HG03432 (cell line): ENCODE measurements at regions not wholly inside any gene's neighbourhood (a gene's known extent, or its start where the extent isn't known, plus 50 kb on each side); places are given as distances from the start of the nearest gene placed in this dataset.

ENCODE experiments used
- ATAC-seq: cut with Tn5 transposase; IDR thresholded peaks from one replicate; pipeline ENCODE4 v1.9.1; 2021; ENCODE audit warnings: mild to moderate bottlenecking, moderate library complexity; ENCODE audit not compliant: unreplicated experiment

GRCh38 chr18:57991552-57991951 lies 52.5 kb upstream of the NEDD4L start:
- ATAC-seq = no peak

GRCh38 chr18:57989536-57989935 lies 54.5 kb upstream of the NEDD4L start:
- ATAC-seq = no peak

- no peak for ATAC-seq
These were observed 59.4 kb upstream of the NEDD4L start for GRCh38 chr18:57984490-57985115.

- no peak for ATAC-seq
These were observed 60.1 kb upstream of the NEDD4L start for GRCh38 chr18:57983965-57984364.

- no peak for ATAC-seq
These were observed 60.6 kb upstream of the NEDD4L start for GRCh38 chr18:57983472-57983871.

GRCh38 chr18:57982372-57983021 lies 61.5 kb upstream of the NEDD4L start:
- ATAC-seq = no peak

- ATAC-seq = no peak
These were observed 62.6 kb upstream of the NEDD4L start for GRCh38 chr18:57981308-57982028.

GRCh38 chr18:57980573-57981307 lies 63.3 kb upstream of the NEDD4L start:
- ATAC-seq = no peak

GRCh38 chr18:57976230-57976773 lies 67.7 kb upstream of the NEDD4L start:
- no peak for ATAC-seq

GRCh38 chr18:57975805-57976204 lies 68.2 kb upstream of the NEDD4L start:
- no peak for ATAC-seq

- no peak for ATAC-seq
These were observed 69.3 kb upstream of the NEDD4L start for GRCh38 chr18:57974585-57975265.

GRCh38 chr18:57973889-57974288 lies 70.1 kb upstream of the NEDD4L start:
- no peak for ATAC-seq

- no peak for ATAC-seq
These were observed 73.5 kb upstream of the NEDD4L start for GRCh38 chr18:57970356-57971095.

- no peak for ATAC-seq
These were observed 74.2 kb upstream of the NEDD4L start for GRCh38 chr18:57969824-57970223.

- ATAC-seq = no peak
These were observed 78.8 kb upstream of the NEDD4L start for GRCh38 chr18:57965246-57965645.

- no peak for ATAC-seq
These were observed 82.0 kb upstream of the NEDD4L start for GRCh38 chr18:57961876-57962505.

GRCh38 chr18:57961411-57961810 lies 82.6 kb upstream of the NEDD4L start:
- ATAC-seq = no peak

- no peak for ATAC-seq
These were observed 84.7 kb upstream of the NEDD4L start for GRCh38 chr18:57959278-57959677.

- ATAC-seq = no peak
These were observed 86.8 kb upstream of the NEDD4L start for GRCh38 chr18:57957210-57957609.
